PC-9 (cell line): ENCODE measurements at regions not wholly inside any gene's neighbourhood (a gene's known extent, or its start where the extent isn't known, plus 50 kb on each side); places are given as distances from the start of the nearest gene placed in this dataset.

Experiments
- CTCF ChIP-seq: fragments of 200-600 bp; sonication (generic); conservative IDR thresholded peaks from 2 replicates; pipeline ENCODE4 v1.6.1; 2017; ENCODE audit warnings: mixed run types, antibody characterized with exemption, mild to moderate bottlenecking, moderate library complexity
- EZH2 ChIP-seq: fragments of 200-600 bp; sonication (generic); IDR thresholded peaks from 2 replicates; pipeline ENCODE4 v1.8.0; 2017; ENCODE audit warnings: antibody characterized with exemption, low read depth

- TF ChIP-seq CTCF (no peak), EZH2 (no peak)
Observed at GRCh38 chr13:104086210-104086609, 1020.0 kb upstream of the SLC10A2 start.
